ENCODE measurements at regions not wholly inside any gene's neighbourhood (a gene's known extent, or its start where the extent isn't known, plus 50 kb on each side); places are given as distances from the start of the nearest gene placed in this dataset.

GRCh38 chrX:125940985-125941384 is 225.1 kb downstream of the DCAF12L2 start:
- TF ChIP-seq, protein P1, sequence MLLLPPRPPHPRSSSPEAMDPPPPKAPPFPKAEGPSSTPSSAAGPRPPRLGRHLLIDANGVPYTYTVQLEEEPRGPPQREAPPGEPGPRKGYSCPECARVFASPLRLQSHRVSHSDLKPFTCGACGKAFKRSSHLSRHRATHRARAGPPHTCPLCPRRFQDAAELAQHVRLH (tag by site-specific recombination; IDR thresholded peaks at IDR 0.05): no peak
- TF ChIP-seq ZSCAN23 (tag by site-specific recombination; IDR thresholded peaks at IDR 0.05) (no peak), ZBTB10 (tag by site-specific recombination; IDR thresholded peaks at IDR 0.05) (no peak)
